AG08395 (cell line): ENCODE measurements at regions not wholly inside any gene's neighbourhood (a gene's known extent, or its start where the extent isn't known, plus 50 kb on each side); places are given as distances from the start of the nearest gene placed in this dataset.
A peak's percentile ranks its signal among the peaks of the same experiment; 100 is the strongest.

ENCODE experiments used
- DNase-seq: peaks from one replicate; pipeline ENCODE4 v3.0.0; 2012; ENCODE audit warnings: mixed read lengths, low spot score

DNA sequence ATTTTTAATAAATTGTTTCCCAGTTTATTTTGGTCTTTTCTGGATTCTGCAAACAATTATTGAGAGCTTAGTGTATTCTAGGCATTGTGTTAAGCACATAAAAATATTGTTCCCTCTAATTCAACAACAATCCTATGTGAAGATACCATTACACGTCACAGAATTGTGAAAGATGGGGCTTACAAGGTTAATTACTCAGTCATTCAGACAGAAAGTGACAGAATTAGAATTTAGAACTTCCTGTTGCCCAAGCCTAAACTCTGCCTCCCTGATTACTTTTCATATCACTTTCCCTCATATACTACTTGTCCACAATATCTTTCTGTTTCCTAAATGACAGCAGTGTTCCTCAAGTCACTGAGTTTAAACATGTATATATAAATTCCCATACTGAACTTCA is 186.7 kb upstream of the VEGFC start:
- no peak for DNase-seq

GRCh38 chr4:176981074-176981473 is 188.4 kb upstream of the VEGFC start:
- no peak for DNase-seq

GRCh38 chr4:176981551-176981950 is 188.8 kb upstream of the VEGFC start:
- DNase-seq: peak; percentile 29

- DNase-seq: peak; percentile 93
These were observed 195.5 kb upstream of the VEGFC start for GRCh38 chr4:176988226-176988625.

- DNase-seq: no peak
These were observed 196.5 kb upstream of the VEGFC start for GRCh38 chr4:176989186-176989585.

DNA sequence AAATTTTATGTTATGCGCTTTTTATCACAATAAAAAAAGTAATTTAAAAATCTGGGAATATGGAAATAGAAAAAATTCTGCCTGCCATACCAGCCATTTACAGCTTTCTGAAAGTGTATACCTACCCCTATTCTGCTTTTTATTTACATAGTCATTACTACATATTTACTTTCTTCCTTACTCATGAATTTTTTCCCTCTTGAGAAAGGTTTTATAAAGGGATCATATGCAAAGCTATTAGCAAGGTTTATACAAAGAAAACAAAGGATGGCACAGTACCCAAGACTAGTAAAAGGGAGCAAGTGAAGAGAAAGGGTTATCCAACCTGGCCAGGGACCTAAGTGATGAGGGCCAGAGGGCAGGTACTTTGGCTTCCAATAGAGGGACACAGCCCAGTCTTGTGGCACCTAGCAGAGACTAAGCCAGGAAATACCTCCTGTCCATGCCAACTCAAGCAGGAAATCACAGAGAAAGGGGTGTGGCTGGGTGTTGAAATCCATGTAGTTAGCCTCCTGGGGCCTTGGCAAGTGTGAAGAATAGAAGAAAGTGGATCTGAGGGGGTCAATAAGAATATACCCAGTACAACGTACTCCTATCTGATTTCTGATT is 207.3 kb upstream of the VEGFC start:
- DNase-seq: no peak

GRCh38 chr4:177001271-177002175 is 208.8 kb upstream of the VEGFC start:
- peak; percentile 17 for DNase-seq

DNA sequence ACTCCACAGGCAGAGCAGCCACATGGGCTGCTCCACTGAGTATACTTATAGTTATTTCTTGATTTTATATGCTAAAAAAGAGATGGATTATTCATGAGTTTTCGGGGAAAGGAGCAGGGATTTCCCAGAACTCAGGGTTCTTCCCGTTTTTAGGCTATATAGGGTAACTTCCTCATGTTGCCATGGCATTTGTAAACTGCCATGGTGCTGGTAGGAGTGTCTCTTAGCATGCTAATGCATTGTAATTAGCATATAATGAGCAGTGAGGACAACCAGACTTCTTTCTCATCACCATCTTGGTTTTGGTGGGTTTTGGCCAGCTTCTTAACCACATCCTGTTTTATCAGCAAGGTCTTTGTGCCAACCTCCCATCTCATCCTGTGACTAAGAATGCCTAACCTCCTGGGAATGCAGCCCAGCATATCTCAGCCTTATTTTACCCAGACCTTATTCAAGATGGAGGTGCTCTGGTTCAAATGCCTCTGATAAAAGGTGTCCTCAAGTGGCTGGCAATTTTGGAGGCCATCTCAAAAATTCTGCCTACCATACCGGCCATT is 213.0 kb upstream of the VEGFC start:
- DNase-seq: no peak

- no peak for DNase-seq
These were observed 213.6 kb upstream of the VEGFC start for GRCh38 chr4:177006331-177006730.

DNA sequence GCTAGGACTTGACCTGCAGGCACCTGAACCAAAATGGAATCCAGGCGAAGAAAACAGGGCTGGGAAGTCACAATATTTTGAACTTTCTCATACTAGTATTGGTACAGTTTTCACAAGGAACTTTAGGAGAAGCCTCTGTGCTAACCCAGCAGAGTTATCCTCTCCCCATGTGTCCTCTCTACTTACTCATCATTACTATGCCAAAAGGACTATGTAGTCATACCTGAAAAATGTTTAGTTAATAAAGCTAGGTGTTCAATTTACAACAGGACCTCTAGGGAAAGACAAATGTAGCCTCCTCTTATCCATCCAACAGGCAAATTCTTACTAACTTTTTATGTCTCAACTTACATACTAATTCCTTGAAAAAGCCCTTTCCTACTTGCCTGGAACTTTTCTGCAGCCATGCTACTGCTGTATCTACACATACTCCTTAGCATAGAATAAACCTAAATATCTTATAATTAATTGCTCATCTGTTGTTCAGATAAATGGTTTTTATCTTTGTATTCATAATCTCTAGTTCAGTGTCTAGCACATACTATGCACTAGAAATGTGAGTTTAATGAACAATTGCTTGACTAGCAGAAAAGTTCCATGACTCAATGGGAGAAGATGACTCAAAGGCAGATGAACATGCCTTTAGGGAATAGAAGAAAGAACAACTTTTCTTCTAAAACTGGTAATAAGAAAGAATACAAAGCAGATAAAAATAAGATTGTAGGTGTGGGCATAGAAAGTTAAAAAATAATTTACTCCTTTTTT is 215.5 kb upstream of the VEGFC start:
- peak; percentile 40 for DNase-seq

- no peak for DNase-seq
These were observed 216.2 kb upstream of the VEGFC start for GRCh38 chr4:177008836-177009501.

DNA sequence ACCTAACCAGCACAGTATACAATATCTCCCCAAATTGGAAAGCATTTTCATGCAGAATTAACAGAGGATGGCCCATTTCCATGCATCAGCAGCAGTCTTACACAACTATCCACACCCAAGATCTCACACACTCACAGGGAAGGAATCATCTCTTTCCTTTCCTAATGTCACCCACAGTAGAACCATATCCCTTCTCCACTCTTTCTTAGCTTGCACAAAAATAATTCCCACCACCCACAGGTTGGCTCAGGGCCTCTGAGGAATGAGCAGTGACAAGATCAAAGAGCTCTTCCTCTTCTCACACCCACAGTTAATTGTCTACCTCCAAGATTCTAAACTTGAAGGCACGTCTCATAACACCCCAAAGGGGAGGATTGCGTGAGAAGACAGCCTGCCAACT is 217.7 kb upstream of the VEGFC start:
- DNase-seq: no peak

- DNase-seq: no peak
These were observed 220.3 kb upstream of the VEGFC start for GRCh38 chr4:177012918-177013545.

DNA sequence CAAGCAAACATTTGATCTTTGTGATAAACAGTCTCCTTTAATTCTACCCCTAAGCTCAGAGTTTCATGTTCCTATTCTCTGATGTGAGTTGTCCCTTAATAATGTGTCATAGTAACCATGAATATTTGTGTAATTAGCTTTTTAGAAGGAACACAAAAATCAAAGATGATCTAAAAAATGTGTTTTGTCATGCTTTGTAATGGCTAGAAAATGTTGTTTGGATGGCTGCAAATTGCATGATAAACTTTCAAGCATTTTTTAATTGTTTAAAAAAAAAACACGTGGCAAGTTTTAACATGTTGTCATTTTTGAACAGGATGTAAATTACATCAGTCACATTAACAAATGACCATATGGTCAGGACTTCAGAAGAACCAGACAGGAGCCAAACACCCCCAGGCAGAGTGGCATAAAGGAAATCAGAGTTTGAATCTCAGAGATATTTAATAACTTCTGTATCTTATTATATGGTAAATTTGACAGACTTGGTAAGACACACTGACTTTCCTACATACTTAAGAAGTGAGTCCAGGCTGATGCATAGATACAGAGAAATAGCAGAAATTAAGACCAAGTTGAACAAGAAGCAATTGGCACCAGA is 223.9 kb upstream of the VEGFC start:
- peak; percentile 49 for DNase-seq

- no peak for DNase-seq
These were observed 231.2 kb upstream of the VEGFC start for GRCh38 chr4:177023951-177024350.

- DNase-seq: no peak
These were observed 239.6 kb upstream of the VEGFC start for GRCh38 chr4:177032341-177032740.

GRCh38 chr4:177033135-177033534 is 240.4 kb upstream of the VEGFC start:
- DNase-seq: no peak

DNA sequence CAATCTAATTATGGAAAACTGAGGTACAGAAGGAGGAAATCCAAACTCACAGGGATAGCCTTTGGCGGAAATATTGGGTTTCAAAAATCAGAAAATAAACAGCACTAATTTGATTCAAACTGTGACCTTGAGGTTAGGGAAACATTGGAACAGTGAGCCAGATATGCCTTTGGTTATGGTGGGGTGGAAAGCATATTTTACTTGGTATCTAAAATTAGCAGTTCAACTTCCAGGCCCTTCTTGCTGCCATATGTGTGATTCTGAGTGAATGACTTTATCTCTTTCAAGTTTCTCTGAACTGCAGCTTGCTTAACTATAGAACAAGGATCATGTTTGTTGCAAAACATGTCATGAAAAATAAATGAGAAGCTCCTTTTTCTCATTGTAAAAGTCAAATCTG is 240.9 kb upstream of the VEGFC start:
- DNase-seq: no peak

GRCh38 chr4:177041356-177041755 is 248.6 kb upstream of the VEGFC start:
- peak; percentile 13 for DNase-seq

GRCh38 chr4:177047070-177047850 is 254.5 kb upstream of the VEGFC start:
- DNase-seq: peak; percentile 69
